ENCODE measurements at regions not wholly inside any gene's neighbourhood (a gene's known extent, or its start where the extent isn't known, plus 50 kb on each side); places are given as distances from the start of the nearest gene placed in this dataset.

DNA sequence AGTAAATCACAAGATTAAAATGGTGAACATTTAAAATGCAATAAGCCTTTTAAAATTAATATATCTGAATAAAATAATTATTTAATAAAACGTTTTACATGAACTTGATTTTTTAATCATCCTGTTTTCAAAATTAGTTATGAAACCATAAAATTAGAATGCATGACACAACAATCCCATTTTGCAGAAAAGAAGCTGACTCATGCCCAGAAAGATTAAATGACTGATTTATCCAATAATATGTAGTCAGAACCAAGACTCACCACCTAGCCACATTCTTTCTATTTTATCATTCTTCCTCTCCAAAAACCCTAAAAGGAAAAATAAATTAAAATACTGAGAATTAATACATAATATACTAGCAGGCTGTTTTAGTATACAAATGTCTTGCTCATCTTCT is 83.0 kb upstream of the LGR5 start:
- H3K4me3 ChIP-seq, result no peak overlapping the region
- no peak overlapping the region for H3K9ac ChIP-seq (ENCODE audit: insufficient read depth in 1 of 2, low read length in 2 of 2)
- TF ChIP-seq, protein P1, sequence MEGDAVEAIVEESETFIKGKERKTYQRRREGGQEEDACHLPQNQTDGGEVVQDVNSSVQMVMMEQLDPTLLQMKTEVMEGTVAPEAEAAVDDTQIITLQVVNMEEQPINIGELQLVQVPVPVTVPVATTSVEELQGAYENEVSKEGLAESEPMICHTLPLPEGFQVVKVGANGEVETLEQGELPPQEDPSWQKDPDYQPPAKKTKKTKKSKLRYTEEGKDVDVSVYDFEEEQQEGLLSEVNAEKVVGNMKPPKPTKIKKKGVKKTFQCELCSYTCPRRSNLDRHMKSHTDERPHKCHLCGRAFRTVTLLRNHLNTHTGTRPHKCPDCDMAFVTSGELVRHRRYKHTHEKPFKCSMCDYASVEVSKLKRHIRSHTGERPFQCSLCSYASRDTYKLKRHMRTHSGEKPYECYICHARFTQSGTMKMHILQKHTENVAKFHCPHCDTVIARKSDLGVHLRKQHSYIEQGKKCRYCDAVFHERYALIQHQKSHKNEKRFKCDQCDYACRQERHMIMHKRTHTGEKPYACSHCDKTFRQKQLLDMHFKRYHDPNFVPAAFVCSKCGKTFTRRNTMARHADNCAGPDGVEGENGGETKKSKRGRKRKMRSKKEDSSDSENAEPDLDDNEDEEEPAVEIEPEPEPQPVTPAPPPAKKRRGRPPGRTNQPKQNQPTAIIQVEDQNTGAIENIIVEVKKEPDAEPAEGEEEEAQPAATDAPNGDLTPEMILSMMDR (IDR thresholded peaks at IDR 0.05; ENCODE audit: control extremely low read depth, extremely low read depth), result no peak
- ATAC-seq (ENCODE audit: insufficient read depth, low FRiP score) (no peak), DNase-seq (no peak)
- H3K27ac ChIP-seq (ENCODE audit: low read depth in 1 of 2, low read length in 1 of 2), result no peak overlapping the region
- H3K27me3 ChIP-seq (ENCODE audit: control insufficient read depth in 3 of 3, insufficient read depth in 3 of 3, low read length in 2 of 3), result no peaks in the 10 kb centered on the region
- no peaks in the 10 kb centered on the region for H3K4me1 ChIP-seq (ENCODE audit: control insufficient read depth in 5 of 5, insufficient read depth in 5 of 5, low read length in 5 of 5)
- peaks cover 0 to 11% (median 5%) of the 10 kb centered on the region in 4 donors for H3K9me3 ChIP-seq (ENCODE audit: control insufficient read depth in 4 of 4, insufficient read depth in 3 of 4, low read length in 3 of 4)
- WGBS, 2 donors, result 0% methylated on average over 1 of the region's 1 CpG
- no peaks in the 10 kb centered on the region for H3K36me3 ChIP-seq (ENCODE audit: control insufficient read depth in 4 of 4, insufficient read depth in 4 of 4, low read length in 4 of 4)

DNA sequence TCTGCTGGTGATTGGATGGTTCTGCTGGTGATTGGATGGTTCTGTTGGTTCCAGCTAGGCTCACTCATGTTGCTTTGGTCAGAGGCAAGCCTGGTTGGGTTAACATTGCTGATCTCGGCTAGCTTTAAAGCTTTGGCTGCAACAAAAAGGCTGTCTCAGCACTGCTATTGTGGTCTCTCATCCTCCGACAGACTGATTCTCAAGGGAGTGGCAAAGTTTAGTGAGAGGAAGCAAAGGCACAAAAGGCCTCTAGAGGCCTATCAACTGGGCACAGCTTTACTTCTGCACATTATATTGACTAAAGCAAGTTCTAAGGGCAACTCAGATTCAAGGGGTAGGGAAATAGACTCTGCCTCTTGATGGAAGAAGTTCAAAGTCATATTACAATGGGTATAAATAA is 84.7 kb upstream of the LGR5 start:
- no peaks in the 10 kb centered on the region for H3K27me3 ChIP-seq (ENCODE audit: control insufficient read depth in 3 of 3, insufficient read depth in 3 of 3, low read length in 2 of 3)
- WGBS, 2 donors, result 36 to 39% methylated on average over 2 of the region's 2 CpGs
- ATAC-seq (ENCODE audit: insufficient read depth, low FRiP score), result no peak
- H3K36me3 ChIP-seq (ENCODE audit: control insufficient read depth in 4 of 4, insufficient read depth in 4 of 4, low read length in 4 of 4), result no peaks in the 10 kb centered on the region
- H3K9ac ChIP-seq (ENCODE audit: insufficient read depth in 1 of 2, low read length in 2 of 2), result no peak overlapping the region
- H3K27ac ChIP-seq (ENCODE audit: low read depth in 1 of 2, low read length in 1 of 2), result no peak overlapping the region
- H3K9me3 ChIP-seq (ENCODE audit: control insufficient read depth in 4 of 4, insufficient read depth in 3 of 4, low read length in 3 of 4), result peaks cover 0 to 11% (median under 1%) of the 10 kb centered on the region in 4 donors
- TF ChIP-seq, protein P1 (IDR thresholded peaks at IDR 0.05; ENCODE audit: control extremely low read depth, extremely low read depth), result no peak
- DNase-seq, result no peak
- H3K4me3 ChIP-seq, result no peak overlapping the region
- no peaks in the 10 kb centered on the region for H3K4me1 ChIP-seq (ENCODE audit: control insufficient read depth in 5 of 5, insufficient read depth in 5 of 5, low read length in 5 of 5)

DNA sequence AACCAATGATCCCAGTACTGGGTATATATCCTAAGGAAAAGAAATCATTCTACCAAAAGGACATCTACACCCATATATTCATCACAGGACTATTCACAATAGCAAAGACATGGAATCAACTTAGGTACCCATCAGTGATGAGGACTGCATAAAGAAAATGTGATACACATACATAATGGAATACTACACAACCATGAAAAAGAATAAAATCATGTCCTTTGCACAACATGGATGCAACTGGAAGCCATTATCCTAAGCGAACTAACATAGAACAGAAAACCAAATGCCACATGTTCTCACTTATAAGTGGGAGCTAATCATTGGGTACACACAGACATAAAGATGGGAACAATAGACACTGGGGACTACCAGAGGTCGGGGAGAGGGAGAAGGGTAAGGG is 86.0 kb upstream of the LGR5 start:
- H3K27me3 ChIP-seq (ENCODE audit: control insufficient read depth in 3 of 3, insufficient read depth in 3 of 3, low read length in 2 of 3), result no peaks in the 10 kb centered on the region
- TF ChIP-seq, protein P1 (IDR thresholded peaks at IDR 0.05; ENCODE audit: control extremely low read depth, extremely low read depth), result no peak
- no peak overlapping the region for H3K4me3 ChIP-seq
- no peaks in the 10 kb centered on the region for H3K36me3 ChIP-seq (ENCODE audit: control insufficient read depth in 4 of 4, insufficient read depth in 4 of 4, low read length in 4 of 4)
- H3K27ac ChIP-seq (ENCODE audit: low read depth in 1 of 2, low read length in 1 of 2), result no peak overlapping the region
- H3K4me1 ChIP-seq (ENCODE audit: control insufficient read depth in 5 of 5, insufficient read depth in 5 of 5, low read length in 5 of 5), result no peaks in the 10 kb centered on the region
- no peak for ATAC-seq (ENCODE audit: insufficient read depth, low FRiP score)
- H3K9me3 ChIP-seq (ENCODE audit: control insufficient read depth in 4 of 4, insufficient read depth in 3 of 4, low read length in 3 of 4), result peaks cover 0 to 9% (median 0%) of the 10 kb centered on the region in 4 donors
- no peak for DNase-seq
- no peak overlapping the region for H3K9ac ChIP-seq (ENCODE audit: insufficient read depth in 1 of 2, low read length in 2 of 2)
- WGBS, 2 donors, result 84 to 86% methylated on average over 2 of the region's 2 CpGs

DNA sequence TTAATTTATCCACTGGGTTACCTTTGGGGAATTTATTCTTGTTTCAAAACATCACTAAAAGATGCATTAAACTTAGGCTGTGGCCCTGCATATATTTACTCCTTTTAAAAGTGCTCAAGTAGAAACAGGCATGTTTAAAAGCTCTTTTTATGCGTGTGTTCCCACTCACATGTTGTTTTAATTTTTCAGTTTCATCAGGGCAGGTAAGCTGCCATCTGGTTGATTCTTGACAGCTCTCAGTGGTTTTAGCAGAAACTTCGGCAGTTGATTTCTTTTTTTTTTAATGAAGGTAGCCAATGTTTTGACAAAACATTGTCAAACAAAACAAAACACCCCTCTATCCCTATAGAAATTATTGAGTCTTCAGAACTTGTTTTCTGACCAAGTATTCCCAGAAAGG is 89.6 kb upstream of the LGR5 start:
- Histone ChIP-seq H3K4me1 (ENCODE audit: control insufficient read depth in 5 of 5, insufficient read depth in 5 of 5, low read length in 5 of 5) (no peaks in the 10 kb centered on the region), H3K9me3 (ENCODE audit: control insufficient read depth in 4 of 4, insufficient read depth in 3 of 4, low read length in 3 of 4) (no peaks in the 10 kb centered on the region), H3K9ac (ENCODE audit: insufficient read depth in 1 of 2, low read length in 2 of 2) (no peak overlapping the region), H3K36me3 (ENCODE audit: control insufficient read depth in 4 of 4, insufficient read depth in 4 of 4, low read length in 4 of 4) (no peaks in the 10 kb centered on the region), H3K27me3 (ENCODE audit: control insufficient read depth in 3 of 3, insufficient read depth in 3 of 3, low read length in 2 of 3) (no peaks in the 10 kb centered on the region), H3K27ac (ENCODE audit: low read depth in 1 of 2, low read length in 1 of 2) (no peak overlapping the region), H3K4me3 (no peak overlapping the region)
- 85 to 88% methylated on average over 2 of the region's 2 CpGs for WGBS, 2 donors
- ATAC-seq (ENCODE audit: insufficient read depth, low FRiP score) (no peak), DNase-seq (no peak)
- TF ChIP-seq, protein P1 (IDR thresholded peaks at IDR 0.05; ENCODE audit: control extremely low read depth, extremely low read depth), result no peak
